IMR-90 (cell line): ENCODE measurements at regions not wholly inside any gene's neighbourhood (a gene's known extent, or its start where the extent isn't known, plus 50 kb on each side); places are given as distances from the start of the nearest gene placed in this dataset.

Experiments used
- ATAC-seq: fragments of 200-7000 bp; cut with Tn5 transposase; 2 replicates; pipeline ENCODE4 v1.9.1; 2020; ENCODE audit warnings: low read depth, mild to moderate bottlenecking, moderate library complexity
- BruUV-seq: library from RNA; stranded (reverse); fragments of 400-500 nt; replicated peaks from 2 replicates; lab custom pipeline; 2021; lab: Mats Ljungman, UMichigan
- CTCF ChIA-PET: fragments of 300-600 bp; formaldehyde crosslinking; extraction: SDS; loops from one replicate; lab custom pipeline; 2021; ENCODE audit warnings: antibody characterized with exemption; lab: Yijun Ruan, JAX
- POLR2A ChIA-PET: fragments of 300-600 bp; sonication (Branson Sonifier 250); formaldehyde crosslinking; loops from one replicate; lab custom pipeline; 2022; ENCODE audit warnings: antibody characterized with exemption; ENCODE audit not compliant: unreplicated experiment; lab: Charles Lee
- DNase-seq: peaks from one replicate; pipeline ENCODE4 v3.0.0; 2013
- H2AFZ ChIP-seq: replicated peaks from 2 replicates; pipeline ENCODE3; 2013; ENCODE audit warnings: low read length, mild to moderate bottlenecking; ENCODE audit not compliant: poor library complexity
- H2AK5ac ChIP-seq: 2 replicates; pipeline ENCODE4 v1.6.1; 2013; ENCODE audit warnings: low read depth, low read length, inconsistent platforms
- H2AK9ac ChIP-seq: replicated peaks from 2 replicates; pipeline ENCODE3; 2013; ENCODE audit warnings: mild to moderate bottlenecking, low read depth, low read length, moderate library complexity; ENCODE audit not compliant: poor library complexity
- H2BK120ac ChIP-seq: 2 replicates; pipeline ENCODE4 v1.6.1; 2013; ENCODE audit warnings: low read depth, low read length, inconsistent platforms
- H2BK15ac ChIP-seq: 3 replicates; pipeline ENCODE4 v1.6.1; 2013; ENCODE audit warnings: low read depth, low read length, inconsistent platforms
- H2BK20ac ChIP-seq: 2 replicates; pipeline ENCODE4 v1.6.1; 2013; ENCODE audit warnings: low read depth, mild to moderate bottlenecking, inconsistent platforms, low read length, moderate library complexity
- H2BK5ac ChIP-seq: 2 replicates; pipeline ENCODE4 v1.6.1; 2013; ENCODE audit warnings: mild to moderate bottlenecking, low read depth, low read length, inconsistent platforms; ENCODE audit not compliant: poor library complexity, severe bottlenecking
- H3K14ac ChIP-seq: replicated peaks from 2 replicates; pipeline ENCODE4 v1.6.1; 2013; ENCODE audit warnings: low read depth, low read length, inconsistent platforms
- H3K18ac ChIP-seq: 2 replicates; pipeline ENCODE4 v1.6.1; 2013; ENCODE audit warnings: low read depth, low read length, control low read depth
- H3K23ac ChIP-seq: 2 replicates; pipeline ENCODE4 v1.6.1; 2013; ENCODE audit warnings: low read depth, low read length, inconsistent platforms
- H3K27ac ChIP-seq: 2 replicates; pipeline ENCODE4 v1.5.1; 2013; ENCODE audit warnings: mild to moderate bottlenecking, control low read depth, low read length; ENCODE audit not compliant: insufficient read depth
- H3K27me3 ChIP-seq: 2 replicates; pipeline ENCODE4 v1.6.1; 2013; ENCODE audit warnings: low read length; ENCODE audit not compliant: control insufficient read depth, insufficient read depth
- H3K36me3 ChIP-seq: 2 replicates; pipeline ENCODE4 v1.6.1; 2013; ENCODE audit warnings: low read length, mixed read lengths; ENCODE audit not compliant: control insufficient read depth, insufficient read depth
- H3K4ac ChIP-seq: 2 replicates; pipeline ENCODE4 v1.6.1; 2013; ENCODE audit warnings: low read depth, low read length, inconsistent platforms
- H3K4me1 ChIP-seq: 2 replicates; pipeline ENCODE4 v1.6.1; 2013; ENCODE audit warnings: low read length, mixed read lengths; ENCODE audit not compliant: control insufficient read depth, insufficient read depth
- H3K4me2 ChIP-seq: 2 replicates; pipeline ENCODE4 v1.6.1; 2013; ENCODE audit warnings: low read depth, mild to moderate bottlenecking, control low read depth, low read length, moderate library complexity
- H3K4me3 ChIP-seq: 2 replicates; pipeline ENCODE4 v1.5.1; 2013; ENCODE audit warnings: low read depth, mild to moderate bottlenecking, control low read depth, low read length, moderate library complexity; ENCODE audit not compliant: insufficient read depth
- H3K56ac ChIP-seq: 2 replicates; pipeline ENCODE4 v1.6.1; 2013; ENCODE audit warnings: low read length, inconsistent platforms; ENCODE audit not compliant: insufficient read depth; ENCODE audit errors: extremely low read depth
- H3K79me1 ChIP-seq, 2 experiments: 2 replicates each; pipeline ENCODE4 v1.6.1; 2013; ENCODE audit warnings: low read length in 2 of 2, inconsistent platforms in 1 of 2, low read depth in 1 of 2
- H3K9ac ChIP-seq: 2 replicates; pipeline ENCODE4 v1.6.1; 2013; ENCODE audit warnings: low read depth, low read length, control low read depth
- H3K9me1 ChIP-seq: 2 replicates; pipeline ENCODE4 v1.6.1; 2013; ENCODE audit warnings: low read length, inconsistent platforms; ENCODE audit not compliant: insufficient read depth
- H3K9me3 ChIP-seq: 2 replicates; pipeline ENCODE4 v1.6.1; 2013; ENCODE audit warnings: low read length; ENCODE audit not compliant: control insufficient read depth, insufficient read depth
- H4K20me1 ChIP-seq: 2 replicates; pipeline ENCODE4 v1.6.1; 2013; ENCODE audit warnings: low read length, inconsistent platforms; ENCODE audit not compliant: insufficient read depth
- H4K5ac ChIP-seq: 2 replicates; pipeline ENCODE4 v1.6.1; 2013; ENCODE audit warnings: mild to moderate bottlenecking, low read depth, low read length, control low read depth
- H4K8ac ChIP-seq, 2 experiments: 2 replicates each; pipeline ENCODE4 v1.6.1; 2013; ENCODE audit warnings: low read depth in 2 of 2, low read length in 2 of 2, control low read depth in 1 of 2, inconsistent platforms in 1 of 2
- H4K91ac ChIP-seq: 2 replicates; pipeline ENCODE4 v1.6.1; 2013; ENCODE audit warnings: low read depth, low read length, inconsistent platforms; ENCODE audit not compliant: insufficient read depth
- BHLHE40 ChIP-seq: fragments of 150-350 bp; IDR thresholded peaks from 2 replicates; pipeline ENCODE4 v1.6.1; 2016; ENCODE audit warnings: mild to moderate bottlenecking, low read depth, low read length
- CEBPB ChIP-seq: IDR thresholded peaks from 2 replicates; pipeline ENCODE4 v1.6.1; 2012; ENCODE audit warnings: low read depth, low read length, improper control_type of control experiment
- CHD1 ChIP-seq: IDR thresholded peaks from 2 replicates; pipeline ENCODE4 v1.6.1; 2012; ENCODE audit warnings: low read depth, low read length, improper control_type of control experiment
- CTCF ChIP-seq: conservative IDR thresholded peaks from 2 replicates; pipeline ENCODE4 v1.5.1; 2012; ENCODE audit warnings: mild to moderate bottlenecking, low read depth, low read length, improper control_type of control experiment
- ELK1 ChIP-seq: fragments of 150-350 bp; IDR thresholded peaks from 2 replicates; pipeline ENCODE4 v1.6.1; 2016; ENCODE audit warnings: low read depth, mild to moderate bottlenecking, low read length, moderate library complexity, borderline replicate concordance
- FOS ChIP-seq: fragments of 150-350 bp; IDR thresholded peaks from 2 replicates; pipeline ENCODE4 v1.6.1; 2016; ENCODE audit warnings: low read depth, low read length
- NFE2L2 ChIP-seq: fragments of 150-350 bp; IDR thresholded peaks from 2 replicates; pipeline ENCODE4 v1.6.1; 2016; ENCODE audit warnings: low read depth, mild to moderate bottlenecking, low read length
- POLR2A ChIP-seq: IDR thresholded peaks from 2 replicates; pipeline ENCODE4 v1.6.1; 2012; ENCODE audit warnings: mild to moderate bottlenecking, low read depth, low read length
- RAD21 ChIP-seq: IDR thresholded peaks from 2 replicates; pipeline ENCODE4 v1.6.1; 2012; ENCODE audit warnings: low read length, improper control_type of control experiment
- RCOR1 ChIP-seq: IDR thresholded peaks from 2 replicates; pipeline ENCODE4 v1.6.1; 2012; ENCODE audit warnings: mild to moderate bottlenecking, low read length, improper control_type of control experiment; ENCODE audit not compliant: insufficient replicate concordance
- SMC3 ChIP-seq: fragments of 150-350 bp; IDR thresholded peaks from 2 replicates; pipeline ENCODE4 v1.6.1; 2016; ENCODE audit warnings: low read depth, mild to moderate bottlenecking, antibody characterized with exemption, low read length, moderate library complexity
- USF2 ChIP-seq: fragments of 150-350 bp; IDR thresholded peaks from 2 replicates; pipeline ENCODE4 v1.6.1; 2017; ENCODE audit warnings: mild to moderate bottlenecking, antibody characterized with exemption, low read length, low read depth
- WGBS, 2 experiments: methylation state at CpG; one replicate each; pipeline versions ENCODE4 v1.1.5 to v1.1.7; 2013; ENCODE audit warnings: missing lambda C conversion rate in 2 of 2; ENCODE audit not compliant: insufficient read length in 1 of 2; ENCODE audit errors: extremely low coverage in 2 of 2; 5-methylcytosine and 5-hydroxymethylcytosine counted together
- dilution Hi-C: fragments of 300-500 bp; cut with HindIII; formaldehyde crosslinking; loops from one replicate; pipeline ENCODE4 v1.14.3; 2018; ENCODE audit warnings: low sequenced_read_pairs; ENCODE audit not compliant: unreplicated experiment
- in situ Hi-C: fragments of 300-500 bp; cut with MboI; formaldehyde crosslinking; loops from 3 replicates; pipeline ENCODE4 v1.14.3; 2019; ENCODE audit warnings: low sequenced_read_pairs, inconsistent platforms, mixed read lengths
- intact Hi-C: fragments of 100-400 bp; cut with micrococcal nuclease; formaldehyde crosslinking; loops from 2 replicates; pipeline ENCODE4 v1.10.0; 2022

GRCh38 chr12:108441549-108441948 lies 73.5 kb upstream of the FICD start:
- Histone ChIP-seq H3K27me3 (no peaks in the 10 kb centered on the region), H2BK15ac (no peak overlapping the region), H3K79me1 (no peaks in the 10 kb centered on the region), H3K14ac (no peak overlapping the region), H3K4me3 (no peak overlapping the region), H3K9me1 (no peaks in the 10 kb centered on the region), H4K8ac (no peak overlapping the region), H3K4ac (no peak overlapping the region), H3K23ac (no peak overlapping the region), H3K9me3 (no peaks in the 10 kb centered on the region), H2BK120ac (no peak overlapping the region), H4K5ac (no peak overlapping the region), H2BK20ac (no peak overlapping the region), H2AK9ac (no peak overlapping the region), H3K9ac (no peak overlapping the region), H3K4me2 (no peak overlapping the region), H3K18ac (no peak overlapping the region), H3K56ac (no peak overlapping the region), H4K91ac (no peak overlapping the region), H2BK5ac (no peak overlapping the region), H2AK5ac (no peak overlapping the region), H3K36me3 (no peaks in the 10 kb centered on the region), H3K4me1 (no peaks in the 10 kb centered on the region), H3K27ac (no peak overlapping the region), H4K20me1 (no peaks in the 10 kb centered on the region), H2AFZ (no peak overlapping the region)
- no TSS peak for BruUV-seq
- intact Hi-C loops: no loop called here
- POLR2A ChIA-PET: no interaction called here
- in situ Hi-C loops: no loop called here
- no CpG with 5 or more reads among the region's 4 CpGs for WGBS, 2 experiments
- DNase-seq (no peak), ATAC-seq (no peak)
- TF ChIP-seq ELK1 (no peak), RAD21 (no peak), SMC3 (no peak), CHD1 (no peak), NFE2L2 (no peak), CTCF (no peak), RCOR1 (no peak), POLR2A (no peak), BHLHE40 (no peak), USF2 (no peak), FOS (no peak), CEBPB (no peak)
- CTCF ChIA-PET: no interaction called here
- dilution Hi-C loops: no loop called here
